GM12864 (cell line): ENCODE measurements at regions not wholly inside any gene's neighbourhood (a gene's known extent, or its start where the extent isn't known, plus 50 kb on each side); places are given as distances from the start of the nearest gene placed in this dataset.

Source experiments
- DNase-seq: peaks from one replicate; pipeline ENCODE4 v3.0.0-alpha.2; 2011; ENCODE audit warnings: low read depth
- H3K4me3 ChIP-seq: 2 replicates; pipeline ENCODE4 v1.5.1; 2011; ENCODE audit warnings: mild to moderate bottlenecking, low read depth, low read length, control low read depth
- CTCF ChIP-seq: IDR thresholded peaks from 2 replicates; pipeline ENCODE4 v1.5.1; 2011; ENCODE audit warnings: low read depth, mild to moderate bottlenecking, moderate library complexity, low read length, control low read depth, inconsistent platforms; ENCODE audit errors: missing control alignments

DNA sequence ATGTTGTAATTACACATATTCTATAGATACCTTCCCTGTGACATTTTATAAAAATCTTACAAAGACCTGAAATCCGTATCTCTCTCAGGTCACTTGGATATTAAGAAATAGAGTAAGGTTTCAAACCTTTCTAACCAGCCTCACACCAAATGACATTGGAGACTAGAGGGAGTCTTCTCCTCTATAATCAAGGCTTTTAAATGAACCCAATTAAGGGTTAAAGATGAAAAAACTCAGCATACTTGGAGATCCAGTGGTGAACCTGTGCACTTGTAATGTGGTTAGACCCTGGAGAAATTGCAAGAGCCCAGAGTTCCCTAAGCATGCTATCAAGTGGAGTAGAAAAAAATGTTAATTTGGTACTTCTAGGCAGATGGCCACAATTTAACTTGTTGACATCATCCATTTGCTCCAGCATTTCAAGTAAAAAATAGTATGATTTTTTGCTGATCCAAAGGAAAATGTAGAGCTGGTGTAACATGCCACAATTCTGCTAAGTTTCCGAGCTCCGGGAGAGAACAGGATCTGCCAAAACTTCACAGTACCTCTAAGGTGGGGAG is 554.1 kb upstream of the MIR17HG start:
- no peak for TF ChIP-seq CTCF
- H3K4me3 ChIP-seq: no peak overlapping the region
- DNase-seq: no peak

DNA sequence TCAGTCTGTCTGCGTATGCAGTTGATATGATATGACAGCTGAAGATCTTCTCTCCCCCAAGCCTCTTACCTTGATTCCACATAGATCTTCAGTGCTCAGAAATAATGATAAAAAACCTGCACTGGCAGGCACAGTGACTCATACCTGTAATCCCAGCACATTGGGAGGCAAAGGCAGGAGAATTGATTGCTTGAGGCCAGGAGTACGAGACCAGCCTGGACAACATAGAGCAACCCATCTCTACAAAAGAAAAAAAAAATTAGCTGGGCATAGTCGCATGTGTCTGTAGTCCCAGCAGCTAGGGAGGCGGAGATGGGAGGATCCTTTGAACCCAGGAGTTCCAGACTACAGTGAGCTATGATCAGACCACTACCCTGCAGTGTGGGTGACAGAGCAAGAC is 551.0 kb upstream of the MIR17HG start:
- no peak for DNase-seq
- H3K4me3 ChIP-seq: no peak overlapping the region
- TF ChIP-seq CTCF: no peak

GRCh38 chr13:90797335-90797734 is 550.2 kb upstream of the MIR17HG start:
- DNase-seq: no peak
- TF ChIP-seq CTCF: no peak
- H3K4me3 ChIP-seq: no peak overlapping the region

- H3K4me3 ChIP-seq: no peak overlapping the region
- no peak for TF ChIP-seq CTCF
- no peak for DNase-seq
Measured at GRCh38 chr13:90798381-90798780, 549.1 kb upstream of the MIR17HG start.

DNA sequence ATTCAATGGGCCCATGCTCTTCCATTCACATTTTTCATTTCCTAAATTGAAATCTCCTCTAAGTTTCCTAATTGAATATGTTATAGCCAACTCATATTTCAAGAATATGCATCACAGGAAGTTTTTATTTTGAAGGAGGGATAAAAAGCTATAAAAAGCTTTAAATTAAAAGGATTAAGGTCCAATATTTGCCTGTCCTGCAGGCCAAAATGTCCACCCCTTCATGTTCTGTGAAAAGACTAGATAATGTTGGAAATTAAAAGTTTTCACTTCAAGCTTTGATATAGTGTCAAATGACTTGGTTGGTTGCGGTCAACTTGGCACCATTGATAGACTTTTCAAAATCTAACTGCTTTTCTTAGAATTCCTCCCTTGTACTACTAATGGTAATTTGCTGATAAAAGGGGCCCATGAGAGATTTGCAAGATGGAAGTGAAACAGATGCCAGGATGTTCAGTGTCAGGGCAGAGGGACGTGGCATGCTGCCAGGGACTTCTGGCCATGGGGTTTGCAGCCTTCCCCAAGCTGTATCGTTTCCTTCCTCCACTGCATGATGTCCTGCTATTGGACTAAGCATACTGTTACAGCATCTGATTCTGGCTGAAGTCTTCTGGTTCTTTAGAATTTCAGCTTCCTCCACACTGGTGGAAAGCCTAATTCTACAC is 547.3 kb upstream of the MIR17HG start:
- no peak for TF ChIP-seq CTCF
- no peak for DNase-seq
- no peak overlapping the region for H3K4me3 ChIP-seq

GRCh38 chr13:90801621-90802020 is 545.9 kb upstream of the MIR17HG start:
- no peak for DNase-seq
- H3K4me3 ChIP-seq: no peak overlapping the region
- no peak for TF ChIP-seq CTCF

DNA sequence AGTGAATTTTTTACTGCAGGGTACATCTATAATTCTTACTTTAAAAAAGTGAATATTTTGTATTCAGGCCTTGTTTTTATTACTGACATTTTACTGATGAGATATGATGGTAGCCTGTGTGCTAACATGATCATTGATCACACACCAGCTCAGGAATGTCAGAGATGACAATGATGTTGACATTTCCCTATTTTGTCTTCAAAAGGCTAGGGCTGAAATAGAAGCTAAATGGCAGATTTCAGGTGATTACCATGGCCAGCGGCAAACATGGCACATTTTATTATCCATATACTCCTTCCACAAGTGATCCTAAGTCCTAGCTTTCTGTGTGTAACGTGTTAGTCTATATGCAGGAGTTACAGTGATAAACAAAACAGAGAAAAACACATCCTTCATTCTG is 544.3 kb upstream of the MIR17HG start:
- TF ChIP-seq CTCF: no peak
- no peak for DNase-seq

More for the DNA sequence above, 544.3 kb upstream of the MIR17HG start:
- H3K4me3 ChIP-seq: no peak overlapping the region
